ENCODE measurements at regions not wholly inside any gene's neighbourhood (a gene's known extent, or its start where the extent isn't known, plus 50 kb on each side); places are given as distances from the start of the nearest gene placed in this dataset.

DNA sequence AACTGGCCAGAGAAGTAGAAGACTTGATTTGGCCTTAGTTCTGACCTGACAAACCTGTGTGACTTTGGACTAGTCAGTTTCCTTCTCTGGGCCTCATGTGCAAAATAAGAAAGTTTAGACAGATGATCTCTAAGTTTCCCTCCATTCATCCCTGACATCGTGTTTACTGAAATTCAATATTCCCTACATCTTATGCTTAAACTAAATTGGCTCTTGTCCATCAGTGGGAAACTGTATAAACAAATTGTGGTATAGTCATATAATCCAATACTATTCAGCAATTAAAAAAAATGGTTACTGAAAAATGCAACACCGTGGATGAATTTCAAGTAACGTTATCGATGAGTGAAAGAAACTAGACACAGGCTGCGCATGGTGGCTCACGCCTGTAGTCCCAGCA is 64.4 kb upstream of the HRH1 start:
- no peak for DNase-seq (ENCODE audit: low read depth)
- TF ChIP-seq, protein P1, sequence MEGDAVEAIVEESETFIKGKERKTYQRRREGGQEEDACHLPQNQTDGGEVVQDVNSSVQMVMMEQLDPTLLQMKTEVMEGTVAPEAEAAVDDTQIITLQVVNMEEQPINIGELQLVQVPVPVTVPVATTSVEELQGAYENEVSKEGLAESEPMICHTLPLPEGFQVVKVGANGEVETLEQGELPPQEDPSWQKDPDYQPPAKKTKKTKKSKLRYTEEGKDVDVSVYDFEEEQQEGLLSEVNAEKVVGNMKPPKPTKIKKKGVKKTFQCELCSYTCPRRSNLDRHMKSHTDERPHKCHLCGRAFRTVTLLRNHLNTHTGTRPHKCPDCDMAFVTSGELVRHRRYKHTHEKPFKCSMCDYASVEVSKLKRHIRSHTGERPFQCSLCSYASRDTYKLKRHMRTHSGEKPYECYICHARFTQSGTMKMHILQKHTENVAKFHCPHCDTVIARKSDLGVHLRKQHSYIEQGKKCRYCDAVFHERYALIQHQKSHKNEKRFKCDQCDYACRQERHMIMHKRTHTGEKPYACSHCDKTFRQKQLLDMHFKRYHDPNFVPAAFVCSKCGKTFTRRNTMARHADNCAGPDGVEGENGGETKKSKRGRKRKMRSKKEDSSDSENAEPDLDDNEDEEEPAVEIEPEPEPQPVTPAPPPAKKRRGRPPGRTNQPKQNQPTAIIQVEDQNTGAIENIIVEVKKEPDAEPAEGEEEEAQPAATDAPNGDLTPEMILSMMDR (IDR thresholded peaks at IDR 0.05; ENCODE audit: low read length, missing control alignments) = no peak
- no peak overlapping the region for H3K4me3 ChIP-seq (replicated peaks; ENCODE audit: low read depth, low read length)

DNA sequence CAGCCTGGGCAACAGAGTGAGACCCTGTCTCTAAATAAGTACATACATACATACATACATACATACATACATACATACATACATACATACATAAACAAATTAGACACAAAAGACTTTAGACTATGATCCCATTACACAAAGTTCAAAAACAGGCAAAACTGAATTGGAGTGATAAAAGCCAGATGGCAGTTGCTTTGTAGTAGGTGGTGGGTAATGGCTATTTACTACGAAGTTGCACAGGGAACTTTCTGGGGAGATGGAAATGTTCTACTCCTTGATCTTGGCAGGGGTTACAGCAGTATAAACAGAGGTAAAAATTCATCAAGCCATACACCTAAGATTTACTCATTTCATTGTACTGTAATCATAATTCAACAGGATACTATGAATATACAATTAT is 63.7 kb upstream of the HRH1 start:
- TF ChIP-seq, protein P1 (IDR thresholded peaks at IDR 0.05; ENCODE audit: low read length, missing control alignments) = no peak
- H3K4me3 ChIP-seq (replicated peaks; ENCODE audit: low read depth, low read length) = no peak overlapping the region
- no peak for DNase-seq (ENCODE audit: low read depth)

DNA sequence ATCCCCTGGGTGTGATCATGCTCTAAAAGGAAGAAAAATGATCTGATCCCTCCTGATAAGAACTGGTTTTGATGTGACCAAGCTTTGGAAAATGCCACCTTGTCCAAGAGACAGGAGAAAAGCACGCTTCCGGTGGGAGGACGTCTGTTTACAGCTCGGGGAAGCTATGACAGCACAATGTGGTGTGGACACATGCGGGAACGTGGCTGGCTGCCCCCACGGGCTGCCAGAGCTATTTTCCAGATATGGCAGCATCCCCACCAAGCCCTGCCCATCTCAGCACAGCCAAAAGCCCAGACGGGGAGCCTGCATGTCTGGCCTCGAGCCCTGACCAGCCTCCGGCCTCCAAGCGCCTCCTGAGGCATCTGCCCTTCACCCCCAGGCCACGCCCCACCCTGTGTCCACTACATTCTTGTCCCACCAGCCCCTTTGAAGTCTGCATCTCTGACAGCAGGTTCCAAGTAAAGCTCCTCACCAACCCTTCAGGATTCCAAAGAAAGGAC is 63.2 kb upstream of the HRH1 start:
- DNase-seq (ENCODE audit: low read depth) = peak; percentile 25
- H3K4me3 ChIP-seq (replicated peaks; ENCODE audit: low read depth, low read length) = no peak overlapping the region
- TF ChIP-seq, protein P1 (IDR thresholded peaks at IDR 0.05; ENCODE audit: low read length, missing control alignments) = no peak

DNA sequence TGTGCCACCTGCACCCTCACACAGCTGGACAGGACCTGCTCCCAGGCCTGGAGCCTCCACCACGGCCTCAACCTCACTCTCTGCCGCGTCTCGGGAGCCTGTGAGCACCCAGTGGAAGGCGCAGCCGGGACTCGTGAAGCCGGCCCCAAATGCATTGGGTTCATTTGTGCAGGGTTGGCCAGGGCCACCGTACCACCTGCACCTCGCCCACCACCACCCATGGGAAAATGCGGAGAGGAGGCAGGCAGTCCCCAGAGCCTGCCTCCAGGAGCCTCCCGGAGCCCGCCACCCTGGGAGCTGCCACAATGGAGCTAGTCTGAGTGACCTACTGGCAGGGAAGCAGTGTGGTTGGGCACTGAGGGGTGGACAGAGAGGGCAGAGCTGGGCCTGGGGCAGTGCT is 62.5 kb upstream of the HRH1 start:
- no peak for DNase-seq (ENCODE audit: low read depth)
- TF ChIP-seq, protein P1 (IDR thresholded peaks at IDR 0.05; ENCODE audit: low read length, missing control alignments) = no peak
- H3K4me3 ChIP-seq (replicated peaks; ENCODE audit: low read depth, low read length) = no peak overlapping the region

DNA sequence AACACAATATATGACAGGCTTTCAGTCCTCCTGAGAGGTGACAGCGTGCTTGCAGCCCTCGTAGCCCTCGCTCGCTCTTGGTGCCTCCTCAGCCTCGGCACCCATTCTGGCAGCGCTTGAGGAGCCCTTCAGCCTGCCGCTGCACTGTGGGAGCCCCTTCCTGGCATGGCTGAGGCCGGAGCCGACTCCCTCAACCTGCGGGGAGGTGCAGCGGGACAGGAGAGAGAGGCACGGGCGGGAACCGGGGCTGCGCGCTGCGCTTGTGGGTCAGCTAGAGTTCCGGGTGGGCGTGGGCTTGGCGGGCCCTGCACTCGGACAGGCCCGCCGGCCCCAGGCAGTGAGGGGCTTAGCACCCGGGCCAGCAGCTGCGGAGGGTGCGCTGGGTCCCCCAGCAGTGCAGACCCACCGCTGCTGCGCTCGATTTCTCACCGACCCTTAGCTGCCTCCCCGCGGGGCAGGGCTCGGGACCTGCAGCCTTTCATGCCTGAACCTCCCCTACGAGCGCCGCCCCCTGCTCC is 60.4 kb upstream of the HRH1 start:
- no peak overlapping the region for H3K4me3 ChIP-seq (replicated peaks; ENCODE audit: low read depth, low read length)
- TF ChIP-seq, protein P1 (IDR thresholded peaks at IDR 0.05; ENCODE audit: low read length, missing control alignments) = no peak

DNA sequence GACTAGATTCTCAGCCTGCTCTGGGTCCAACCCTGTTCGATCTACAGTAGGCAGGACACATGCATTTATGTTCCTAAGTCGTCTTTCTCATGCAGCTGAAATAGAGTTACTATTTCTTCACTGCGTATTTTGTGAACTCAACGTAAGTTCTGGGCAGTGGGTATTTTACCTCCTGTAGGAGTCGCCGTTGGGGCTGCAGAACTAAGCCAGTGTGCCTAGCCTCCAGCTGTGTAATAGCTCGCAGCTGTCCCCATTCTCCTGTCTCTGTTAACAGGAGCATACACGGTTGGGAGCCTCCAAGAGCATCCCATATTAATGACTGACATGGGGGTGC is 58.4 kb upstream of the HRH1 start:
- no peak overlapping the region for H3K4me3 ChIP-seq (replicated peaks; ENCODE audit: low read depth, low read length)
- no peak for DNase-seq (ENCODE audit: low read depth)
- TF ChIP-seq, protein P1 (IDR thresholded peaks at IDR 0.05; ENCODE audit: low read length, missing control alignments) = peak; percentile 27

More for the DNA sequence above, 60.4 kb upstream of the HRH1 start:
- no peak for DNase-seq (ENCODE audit: low read depth)

Data from fibroblast of pulmonary artery (primary cell).